ENCODE measurements at regions not wholly inside any gene's neighbourhood (a gene's known extent, or its start where the extent isn't known, plus 50 kb on each side); places are given as distances from the start of the nearest gene placed in this dataset.

- H3K79me2 ChIP-seq (ENCODE audit: control insufficient read depth, insufficient read depth, low read length): no peaks in the 10 kb centered on the region
- H3K27ac ChIP-seq (ENCODE audit: insufficient read depth, low read length): no peak overlapping the region
- H3K4me2 ChIP-seq (ENCODE audit: extremely low read depth, insufficient read depth, low read length): no peak overlapping the region
- DNase-seq (ENCODE audit: low read depth in 2 of 2): no peak
- H3K9ac ChIP-seq (ENCODE audit: insufficient read depth, low read length): no peak overlapping the region
- H2AFZ ChIP-seq (ENCODE audit: low read length): no peak overlapping the region
- TF ChIP-seq EZH2 (IDR thresholded peaks at IDR 0.05; ENCODE audit: low read length, missing control alignments): no peak
- TF ChIP-seq, protein P1, sequence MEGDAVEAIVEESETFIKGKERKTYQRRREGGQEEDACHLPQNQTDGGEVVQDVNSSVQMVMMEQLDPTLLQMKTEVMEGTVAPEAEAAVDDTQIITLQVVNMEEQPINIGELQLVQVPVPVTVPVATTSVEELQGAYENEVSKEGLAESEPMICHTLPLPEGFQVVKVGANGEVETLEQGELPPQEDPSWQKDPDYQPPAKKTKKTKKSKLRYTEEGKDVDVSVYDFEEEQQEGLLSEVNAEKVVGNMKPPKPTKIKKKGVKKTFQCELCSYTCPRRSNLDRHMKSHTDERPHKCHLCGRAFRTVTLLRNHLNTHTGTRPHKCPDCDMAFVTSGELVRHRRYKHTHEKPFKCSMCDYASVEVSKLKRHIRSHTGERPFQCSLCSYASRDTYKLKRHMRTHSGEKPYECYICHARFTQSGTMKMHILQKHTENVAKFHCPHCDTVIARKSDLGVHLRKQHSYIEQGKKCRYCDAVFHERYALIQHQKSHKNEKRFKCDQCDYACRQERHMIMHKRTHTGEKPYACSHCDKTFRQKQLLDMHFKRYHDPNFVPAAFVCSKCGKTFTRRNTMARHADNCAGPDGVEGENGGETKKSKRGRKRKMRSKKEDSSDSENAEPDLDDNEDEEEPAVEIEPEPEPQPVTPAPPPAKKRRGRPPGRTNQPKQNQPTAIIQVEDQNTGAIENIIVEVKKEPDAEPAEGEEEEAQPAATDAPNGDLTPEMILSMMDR (conservative IDR thresholded peaks at IDR 0.05 in 1 of 2, IDR thresholded peaks at IDR 0.05 in 1 of 2; ENCODE audit: low read depth in 1 of 2, low read length in 2 of 2): no peak
- no peaks in the 10 kb centered on the region for H3K9me3 ChIP-seq (ENCODE audit: control insufficient read depth, insufficient read depth, low read depth, low read length)
- H4K20me1 ChIP-seq (ENCODE audit: control insufficient read depth, extremely low read depth, insufficient read depth, low read length): no peaks in the 10 kb centered on the region
- no peaks in the 10 kb centered on the region for H3K4me1 ChIP-seq (ENCODE audit: control insufficient read depth, extremely low read depth, insufficient read depth, low read length)
- H3K27me3 ChIP-seq (ENCODE audit: control insufficient read depth, insufficient read depth, low read length): no peaks in the 10 kb centered on the region
- no peaks in the 10 kb centered on the region for H3K36me3 ChIP-seq (ENCODE audit: control insufficient read depth, insufficient read depth, low read length)
- H3K4me3 ChIP-seq (replicated peaks in 1 of 4; ENCODE audit: control extremely low read depth in 1 of 4, insufficient read depth in 1 of 4, low read depth in 3 of 4, low read length in 4 of 4): no peak overlapping the region
These were observed 115.0 kb upstream of the PRDX4 start for GRCh38 chrX:23552303-23552702.

GRCh38 chrX:23554304-23554703, 113.0 kb upstream of the PRDX4 start:
- Histone ChIP-seq H3K4me3 (replicated peaks in 1 of 4; ENCODE audit: control extremely low read depth in 1 of 4, insufficient read depth in 1 of 4, low read depth in 3 of 4, low read length in 4 of 4) (no peak overlapping the region), H3K36me3 (ENCODE audit: control insufficient read depth, insufficient read depth, low read length) (no peaks in the 10 kb centered on the region), H3K27me3 (ENCODE audit: control insufficient read depth, insufficient read depth, low read length) (no peaks in the 10 kb centered on the region), H3K79me2 (ENCODE audit: control insufficient read depth, insufficient read depth, low read length) (no peaks in the 10 kb centered on the region), H4K20me1 (ENCODE audit: control insufficient read depth, extremely low read depth, insufficient read depth, low read length) (no peaks in the 10 kb centered on the region), H3K27ac (ENCODE audit: insufficient read depth, low read length) (no peak overlapping the region), H3K4me2 (ENCODE audit: extremely low read depth, insufficient read depth, low read length) (no peak overlapping the region), H2AFZ (ENCODE audit: low read length) (no peak overlapping the region), H3K4me1 (ENCODE audit: control insufficient read depth, extremely low read depth, insufficient read depth, low read length) (no peaks in the 10 kb centered on the region), H3K9ac (ENCODE audit: insufficient read depth, low read length) (no peak overlapping the region), H3K9me3 (ENCODE audit: control insufficient read depth, insufficient read depth, low read depth, low read length) (no peaks in the 10 kb centered on the region)
- TF ChIP-seq, protein P1 (conservative IDR thresholded peaks at IDR 0.05 in 1 of 2, IDR thresholded peaks at IDR 0.05 in 1 of 2; ENCODE audit: low read depth in 1 of 2, low read length in 2 of 2): peak; percentile 26 to 51
- TF ChIP-seq EZH2 (IDR thresholded peaks at IDR 0.05; ENCODE audit: low read length, missing control alignments): no peak
- peak; percentile 49 to 76 for DNase-seq (ENCODE audit: low read depth in 2 of 2)

GRCh38 chrX:23557070-23557469, 110.2 kb upstream of the PRDX4 start:
- Histone ChIP-seq H3K4me1 (ENCODE audit: control insufficient read depth, extremely low read depth, insufficient read depth, low read length) (no peaks in the 10 kb centered on the region), H3K4me3 (replicated peaks in 1 of 4; ENCODE audit: control extremely low read depth in 1 of 4, insufficient read depth in 1 of 4, low read depth in 3 of 4, low read length in 4 of 4) (no peak overlapping the region), H3K9ac (ENCODE audit: insufficient read depth, low read length) (no peak overlapping the region), H3K36me3 (ENCODE audit: control insufficient read depth, insufficient read depth, low read length) (no peaks in the 10 kb centered on the region), H3K4me2 (ENCODE audit: extremely low read depth, insufficient read depth, low read length) (no peak overlapping the region), H4K20me1 (ENCODE audit: control insufficient read depth, extremely low read depth, insufficient read depth, low read length) (no peaks in the 10 kb centered on the region), H3K27me3 (ENCODE audit: control insufficient read depth, insufficient read depth, low read length) (no peaks in the 10 kb centered on the region), H2AFZ (ENCODE audit: low read length) (no peak overlapping the region), H3K79me2 (ENCODE audit: control insufficient read depth, insufficient read depth, low read length) (no peaks in the 10 kb centered on the region), H3K27ac (ENCODE audit: insufficient read depth, low read length) (no peak overlapping the region), H3K9me3 (ENCODE audit: control insufficient read depth, insufficient read depth, low read depth, low read length) (no peaks in the 10 kb centered on the region)
- DNase-seq (ENCODE audit: low read depth in 2 of 2): peak; percentile 2 to 32
- TF ChIP-seq, protein P1 (conservative IDR thresholded peaks at IDR 0.05 in 1 of 2, IDR thresholded peaks at IDR 0.05 in 1 of 2; ENCODE audit: low read depth in 1 of 2, low read length in 2 of 2): no peak
- TF ChIP-seq EZH2 (IDR thresholded peaks at IDR 0.05; ENCODE audit: low read length, missing control alignments): no peak

Measured in fibroblast of lung (primary cell).